Glomerular endothelial cell (primary cell): ENCODE measurements at regions not wholly inside any gene's neighbourhood (a gene's known extent, or its start where the extent isn't known, plus 50 kb on each side); places are given as distances from the start of the nearest gene placed in this dataset.

Source experiments
- DNase-seq: peaks from one replicate; pipeline ENCODE4 v3.0.0-alpha.2; 2011; ENCODE audit warnings: low read depth, low spot score; ENCODE audit errors: extremely low read depth

DNA sequence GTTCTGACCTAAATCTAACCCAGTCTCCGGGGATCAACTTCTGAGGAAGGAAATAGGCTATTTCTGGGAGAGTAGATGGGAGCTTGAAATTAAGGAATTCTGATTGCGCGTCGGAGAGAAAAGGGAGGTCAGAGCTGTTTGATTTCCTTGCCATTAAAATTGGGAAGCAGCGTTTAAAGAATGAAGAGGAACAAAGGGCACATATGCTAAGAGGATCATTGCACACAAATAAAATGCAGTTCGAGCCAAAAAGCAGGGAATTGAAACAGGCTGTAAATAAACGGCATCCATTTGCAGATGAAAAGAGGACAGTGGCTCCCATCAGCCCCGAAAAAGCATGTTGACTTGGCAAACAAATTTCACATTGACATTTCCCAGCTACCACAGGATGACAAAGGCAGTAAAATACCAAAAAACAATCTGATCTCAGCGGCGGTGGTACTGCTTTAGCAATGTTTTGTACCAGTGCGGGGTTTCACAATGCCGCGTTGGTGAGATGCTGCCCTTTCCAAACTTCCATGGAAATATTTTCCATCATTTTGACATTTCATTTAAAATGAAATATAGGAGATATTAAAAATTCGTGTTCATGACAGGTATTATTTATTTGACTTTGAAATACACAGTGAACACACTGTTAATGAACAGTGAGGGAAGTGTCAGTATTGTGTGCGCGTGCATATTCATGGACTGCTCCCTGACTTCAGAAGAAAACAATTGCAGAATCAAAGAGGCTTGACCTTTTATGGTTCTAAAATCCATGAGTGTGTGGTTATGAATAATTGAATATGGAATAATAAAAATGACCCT, 108.8 kb downstream of the SQOR start:
- DNase-seq, result no peak

DNA sequence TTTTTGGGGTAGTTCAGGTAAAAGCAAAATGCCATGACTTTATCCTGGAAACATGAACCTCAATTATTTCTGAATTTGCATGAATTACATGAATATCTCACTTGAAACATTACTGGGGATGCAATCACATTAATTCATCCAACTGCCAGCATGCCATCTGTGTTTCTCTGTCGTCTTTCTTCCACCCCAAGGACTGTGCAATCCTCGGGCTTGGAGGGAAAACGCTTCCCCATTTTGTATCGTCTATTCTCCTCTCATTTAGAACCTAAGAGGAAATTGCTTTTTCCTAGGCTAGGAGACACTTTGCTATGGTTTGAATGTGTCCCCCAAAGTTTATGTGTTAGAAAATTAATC, 109.4 kb downstream of the SQOR start:
- no peak for DNase-seq

DNA sequence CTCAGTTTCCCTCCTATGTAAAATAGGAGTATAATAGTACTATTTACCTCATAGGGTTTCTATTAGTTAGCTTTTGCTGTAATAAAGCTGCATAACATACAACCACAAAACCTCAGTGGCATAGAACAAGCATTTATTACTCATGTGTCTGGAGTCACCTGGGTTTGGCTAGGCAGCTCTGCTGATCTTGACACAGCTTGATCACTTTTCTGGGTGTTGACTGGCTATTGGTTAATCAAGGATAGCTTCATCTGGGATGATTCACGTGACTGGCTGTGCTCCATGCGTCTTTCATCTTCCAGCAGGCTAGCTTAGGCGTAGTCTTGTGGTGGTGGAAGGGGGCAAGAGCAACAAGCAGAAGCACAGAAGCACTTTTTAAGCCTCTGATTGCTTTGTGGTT, 112.6 kb downstream of the SQOR start:
- DNase-seq, result no peak

DNA sequence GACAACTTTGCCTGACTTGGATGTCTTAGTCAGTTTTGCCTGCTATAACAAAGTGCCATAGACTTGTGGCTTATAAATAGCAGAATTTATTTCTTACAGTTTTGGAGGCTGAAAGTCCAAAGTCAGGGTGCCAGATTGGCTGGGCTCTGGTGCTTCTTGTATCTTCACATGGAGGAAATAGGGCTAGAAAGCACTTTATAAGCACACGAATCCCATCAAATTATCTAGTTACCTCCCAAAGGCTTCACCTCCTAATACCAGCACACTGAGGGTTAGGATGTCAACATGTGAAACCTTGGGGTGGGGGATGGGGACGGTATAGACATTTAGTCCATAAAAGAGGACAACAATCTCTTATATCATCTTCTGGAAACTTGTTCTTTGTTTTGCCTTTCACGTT, 116.8 kb downstream of the SQOR start:
- no peak for DNase-seq

DNA sequence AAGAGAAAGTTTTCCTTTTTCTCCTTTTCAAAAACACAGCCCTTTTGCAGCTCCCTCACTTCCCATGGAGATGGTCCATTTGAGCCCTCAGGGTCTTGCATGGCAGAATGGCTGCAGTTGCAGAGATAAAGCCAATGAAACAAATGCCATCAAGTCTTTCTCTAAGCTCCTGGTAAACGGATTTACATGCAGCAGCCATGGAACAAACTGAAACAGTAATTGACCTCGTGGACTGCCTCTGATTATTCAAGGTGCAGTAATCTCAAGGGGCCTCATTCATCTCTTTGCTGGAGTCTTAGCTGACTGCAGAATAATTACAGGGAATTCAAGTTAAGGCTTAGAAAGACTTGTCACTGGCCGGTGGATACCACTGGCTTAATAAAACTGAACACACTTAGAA, 125.1 kb downstream of the SQOR start:
- no peak for DNase-seq

DNA sequence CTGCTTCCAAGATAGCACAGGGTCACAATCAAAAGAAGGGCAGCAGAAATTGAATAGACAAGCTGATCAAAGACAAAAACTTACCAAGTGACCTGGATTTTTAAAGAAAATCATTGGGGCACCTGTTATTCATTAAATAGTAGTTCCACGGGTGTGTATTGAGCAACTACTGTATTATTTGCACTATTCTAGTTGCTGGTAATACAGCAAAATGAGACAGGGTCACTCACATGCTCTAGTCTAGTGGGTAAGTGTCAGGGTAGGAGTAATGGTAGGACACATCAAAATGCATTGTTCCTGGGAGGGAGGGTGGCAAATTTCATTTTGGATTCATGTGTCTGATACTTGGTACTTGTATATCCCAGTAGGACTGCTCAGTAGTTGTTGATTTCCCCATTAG, 127.9 kb downstream of the SQOR start:
- no peak for DNase-seq

DNA sequence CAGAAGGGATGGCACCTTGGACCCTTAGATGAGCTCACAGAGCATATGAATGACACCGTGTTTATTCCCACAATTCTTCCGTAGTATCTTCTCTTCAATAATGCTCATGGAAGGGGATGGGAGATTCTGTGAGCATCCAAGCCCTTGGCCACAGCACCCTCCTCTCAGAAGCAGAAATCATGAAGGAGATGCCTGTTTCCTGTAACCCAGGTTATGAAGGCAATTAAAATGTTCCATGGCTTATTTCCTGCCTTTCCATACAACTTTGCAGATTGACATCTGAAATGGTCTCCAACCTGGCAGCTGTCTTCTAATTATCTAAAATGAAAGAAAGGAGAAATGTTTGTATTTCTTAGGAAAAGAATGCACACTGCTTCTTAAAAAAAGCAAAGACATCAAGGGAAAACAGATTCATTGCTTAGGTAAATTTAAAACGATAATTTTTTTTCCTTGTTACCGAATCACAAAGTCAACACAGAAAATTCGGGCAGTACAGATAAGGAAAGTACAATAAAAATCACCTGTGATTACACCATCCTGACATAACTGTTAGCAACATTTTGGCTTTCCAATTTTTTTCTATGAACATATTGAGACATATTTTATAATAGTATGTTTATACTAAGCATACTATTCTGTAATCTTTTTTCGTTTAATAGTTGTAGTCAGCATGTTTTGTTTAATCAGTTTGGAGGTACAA, 128.5 kb downstream of the SQOR start:
- no peak for DNase-seq

DNA sequence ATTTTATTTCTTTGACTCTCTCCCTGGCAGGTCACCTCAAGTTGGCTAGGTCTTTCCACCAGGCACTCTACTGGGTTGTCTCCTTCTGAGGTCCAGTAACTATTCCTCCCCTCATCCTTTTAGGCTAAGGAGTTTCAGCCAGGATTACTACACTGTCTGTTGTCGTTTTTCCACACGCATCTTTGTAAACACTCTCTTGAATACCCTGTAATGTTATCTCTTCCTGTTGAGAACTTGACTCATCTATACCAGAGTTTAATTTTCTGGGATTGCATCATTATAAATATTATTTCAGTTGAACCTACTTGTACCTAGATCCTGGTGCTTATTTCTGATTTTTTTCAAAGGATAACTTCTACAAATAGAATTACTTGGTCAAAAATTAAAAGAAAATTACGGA, 138.3 kb downstream of the SQOR start:
- DNase-seq, result no peak

DNA sequence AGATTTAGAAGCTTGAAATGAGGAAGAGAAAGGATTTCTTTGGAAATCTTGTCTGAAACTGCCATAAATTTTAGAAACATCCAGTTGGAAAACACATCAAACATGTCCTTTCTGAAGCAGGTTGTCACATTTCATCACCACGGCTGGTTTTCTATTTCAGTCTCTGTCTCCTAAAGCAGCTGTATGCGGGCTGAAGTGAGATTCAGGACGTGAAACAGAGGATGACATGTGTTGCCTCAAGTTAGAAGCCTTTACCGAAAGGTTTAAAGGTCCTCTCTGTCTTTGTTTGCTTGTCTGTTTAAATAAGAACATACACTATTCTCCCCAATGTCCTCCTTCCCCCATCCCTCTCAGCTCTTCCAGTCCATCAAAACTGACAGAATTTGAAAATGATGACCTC, 141.9 kb downstream of the SQOR start:
- DNase-seq, result no peak

DNA sequence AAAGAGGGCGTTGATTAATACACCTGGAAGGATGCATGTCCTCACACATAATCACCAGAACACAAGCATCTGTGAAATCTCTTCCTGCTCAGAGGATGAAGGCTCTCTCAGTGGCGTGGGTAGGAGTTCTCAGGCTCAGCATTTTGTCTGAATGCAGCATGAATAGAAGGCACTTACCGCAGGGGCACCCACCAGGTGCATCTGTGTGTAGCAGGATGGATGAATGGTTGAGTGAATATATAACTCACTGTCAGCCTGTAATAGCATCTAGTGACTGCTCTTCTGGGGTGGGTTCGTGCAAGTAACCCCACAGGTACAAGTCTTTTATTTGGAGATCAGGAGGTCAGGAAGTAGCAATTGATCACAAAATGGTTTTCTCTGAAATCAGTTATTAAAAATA, 143.0 kb downstream of the SQOR start:
- no peak for DNase-seq

DNA sequence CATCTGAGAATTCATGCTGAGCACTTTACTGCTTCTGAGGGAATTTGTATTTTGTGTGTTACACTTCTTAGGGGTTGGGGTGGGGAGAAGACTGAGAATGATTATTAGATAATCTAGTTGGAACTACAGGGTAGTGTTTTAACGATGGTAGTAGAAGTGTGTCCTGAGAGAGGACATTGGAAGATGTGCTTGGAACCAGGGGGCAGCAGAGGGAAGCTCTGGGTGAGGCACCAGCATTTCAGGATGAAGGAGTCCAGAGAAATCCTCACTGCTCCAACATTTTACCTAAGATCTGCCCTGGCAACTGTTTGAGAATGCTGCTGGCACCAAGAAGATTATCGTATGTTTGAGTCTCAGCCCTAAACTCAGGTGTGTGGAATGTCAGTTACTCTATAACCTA, 145.5 kb downstream of the SQOR start:
- no peak for DNase-seq

DNA sequence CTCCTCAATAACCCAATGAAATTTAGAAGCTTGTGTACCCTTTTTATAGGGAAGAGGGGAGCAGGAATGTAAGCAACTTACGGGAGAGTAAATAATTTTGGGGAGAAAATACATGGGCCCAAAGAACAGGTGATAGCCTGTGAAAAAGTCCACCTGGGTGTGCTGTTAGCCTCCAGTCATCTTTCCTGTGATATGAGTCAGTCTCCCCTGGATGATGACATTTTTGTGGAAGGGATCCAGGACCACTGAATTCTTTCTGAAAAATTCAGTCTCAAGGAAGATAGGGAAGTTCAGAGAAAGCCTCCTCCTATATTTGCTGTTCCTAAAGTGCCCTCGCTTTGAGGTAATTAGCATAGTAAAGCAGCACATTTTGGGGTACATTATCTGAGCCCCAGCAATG, 149.8 kb downstream of the SQOR start:
- DNase-seq, result no peak

DNA sequence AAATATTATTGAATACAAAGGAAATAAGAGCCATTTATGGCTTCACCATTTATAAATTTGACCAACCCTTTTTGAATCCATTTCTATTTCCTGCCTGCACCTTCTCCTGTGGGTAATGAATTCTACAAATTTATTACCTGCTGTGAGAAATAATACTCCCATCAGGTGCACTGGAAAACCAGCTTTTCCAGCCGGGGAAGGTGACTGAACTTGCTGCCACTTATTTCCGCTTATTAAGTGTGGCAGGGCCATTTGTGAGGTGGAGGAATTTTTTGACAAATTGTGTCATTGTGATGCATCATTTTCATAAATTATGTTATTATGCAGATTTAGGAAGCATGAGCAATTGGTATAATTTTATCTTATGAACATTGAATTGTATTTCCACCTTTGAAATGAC, 151.1 kb downstream of the SQOR start:
- no peak for DNase-seq

DNA sequence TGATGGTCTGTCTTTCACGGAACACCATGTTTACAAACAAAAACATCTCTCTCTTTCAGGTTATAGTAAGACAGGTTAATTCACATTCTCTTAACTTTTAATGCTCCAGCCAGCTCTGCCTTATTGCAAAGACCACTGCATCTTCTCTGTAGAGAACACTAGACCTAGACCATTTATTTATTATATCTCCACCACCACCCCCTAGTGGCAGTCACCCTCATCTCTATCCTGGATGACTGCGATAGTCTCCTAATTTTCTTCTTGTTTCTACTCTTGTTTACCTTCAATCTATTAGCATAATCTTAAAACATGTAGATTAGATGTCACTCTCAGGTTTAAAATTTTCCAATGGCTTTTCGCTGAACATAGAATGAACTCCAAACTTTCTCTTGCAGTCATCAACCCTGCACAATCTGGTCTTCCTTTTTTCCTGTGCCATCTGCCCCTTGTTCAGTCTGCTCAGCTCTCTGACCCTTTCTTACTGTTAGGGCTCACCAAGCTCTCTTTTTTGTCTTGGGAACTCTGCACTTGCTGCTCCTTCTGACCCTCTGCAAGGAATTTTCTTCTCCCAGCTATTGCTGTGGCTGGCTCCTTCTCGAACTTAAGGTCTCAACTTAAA, 155.6 kb downstream of the SQOR start:
- DNase-seq, result no peak

DNA sequence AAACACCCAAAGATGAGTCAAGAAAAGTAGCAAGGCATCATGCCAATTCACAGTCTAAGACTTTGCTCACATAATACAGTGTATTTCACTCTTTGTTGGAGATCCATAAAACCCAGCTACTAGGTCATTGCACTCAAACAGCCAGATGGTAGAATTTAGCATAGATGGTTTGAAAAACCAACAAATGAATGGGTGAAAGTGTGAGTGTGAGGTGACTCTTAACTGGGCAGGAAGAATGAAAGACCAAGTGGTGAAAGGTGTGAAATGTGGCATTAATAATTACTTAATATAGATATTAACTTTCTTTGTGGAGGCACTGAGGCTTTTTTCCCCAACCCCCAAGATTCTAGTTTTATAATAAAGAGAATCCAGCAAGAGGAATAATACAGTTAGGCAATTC, 159.5 kb downstream of the SQOR start:
- no peak for DNase-seq

DNA sequence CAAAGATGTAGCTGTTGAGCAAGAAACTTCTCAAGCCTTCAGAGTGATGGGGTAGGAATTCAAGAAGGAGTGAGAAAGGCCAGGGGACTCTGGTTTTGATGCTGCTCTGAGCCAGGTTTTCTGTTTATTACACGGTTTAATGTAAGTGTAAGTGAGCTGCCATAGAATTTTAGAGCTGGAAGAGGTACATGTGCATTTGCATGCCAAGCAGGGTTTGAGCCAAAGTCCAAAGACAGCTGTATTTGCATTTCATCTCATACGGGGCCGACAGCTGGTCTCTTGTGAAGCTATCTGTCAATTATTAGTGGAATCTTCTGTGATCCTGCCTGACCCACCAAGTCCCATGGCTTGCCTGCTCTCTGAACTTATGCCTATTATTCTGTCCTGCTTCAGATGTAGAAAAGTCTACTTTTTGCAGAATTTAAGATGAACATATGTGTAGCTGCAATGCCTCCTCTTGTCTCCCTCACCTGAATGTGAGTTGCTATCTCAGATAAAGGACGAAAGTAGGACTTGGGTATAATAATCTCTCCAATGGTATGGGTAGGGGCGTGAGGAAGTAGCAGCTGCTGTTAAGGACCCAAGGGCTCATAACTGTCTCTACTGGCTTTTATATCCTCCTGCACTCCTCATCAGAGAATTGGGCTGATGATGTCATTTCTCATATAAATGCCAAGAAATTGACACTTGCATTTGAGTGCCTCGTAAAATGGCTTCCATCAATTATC, 160.0 kb downstream of the SQOR start:
- no peak for DNase-seq

DNA sequence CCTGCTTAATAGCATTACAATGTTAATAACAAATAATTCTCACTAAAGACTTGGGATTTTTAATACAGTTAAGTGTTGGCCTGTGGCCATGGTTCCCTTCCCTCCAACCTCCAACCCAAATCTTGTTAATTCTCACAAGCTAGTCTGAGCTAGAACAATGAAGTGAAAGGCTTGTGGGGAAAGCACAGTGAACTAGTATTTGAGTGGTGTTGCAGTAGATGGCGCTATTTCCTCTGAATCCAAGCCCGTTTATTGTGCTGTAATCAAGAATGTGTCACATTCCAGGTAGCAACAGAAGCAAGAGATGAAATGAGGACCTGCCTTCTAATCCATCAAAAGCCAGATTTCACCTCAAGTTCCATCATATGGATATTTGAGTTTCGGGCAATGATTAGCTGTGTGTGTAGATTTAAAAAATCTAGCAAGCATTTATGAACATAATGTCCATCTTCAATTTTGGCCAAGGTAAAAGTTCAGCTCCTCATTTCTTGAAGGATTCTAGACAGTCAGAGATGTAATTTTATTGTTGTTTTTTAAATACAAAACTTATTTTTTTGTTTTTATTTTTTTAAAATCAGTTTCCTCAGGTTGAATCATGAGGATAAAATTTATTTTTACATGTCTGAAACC, 160.7 kb downstream of the SQOR start:
- peak; percentile 76 for DNase-seq

DNA sequence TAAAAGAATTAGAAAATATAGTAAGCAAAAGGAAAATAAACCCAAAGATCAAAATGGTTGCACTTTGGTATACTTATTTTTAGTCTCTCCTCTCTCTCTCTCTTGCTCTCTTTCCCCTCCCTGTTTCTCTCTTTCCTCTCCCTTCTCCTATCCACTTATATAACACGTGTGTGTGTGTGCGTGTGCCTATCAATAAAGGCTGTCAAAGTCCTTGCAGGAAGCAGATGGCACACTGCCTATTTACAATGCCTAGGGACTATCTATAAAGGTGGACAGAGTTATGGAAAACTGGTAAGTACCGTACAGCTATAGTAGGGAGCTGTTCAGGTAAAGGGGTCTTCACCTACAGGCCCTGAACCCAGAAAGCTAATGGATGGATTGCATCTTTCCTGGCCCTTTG, 161.6 kb downstream of the SQOR start:
- no peak for DNase-seq

DNA sequence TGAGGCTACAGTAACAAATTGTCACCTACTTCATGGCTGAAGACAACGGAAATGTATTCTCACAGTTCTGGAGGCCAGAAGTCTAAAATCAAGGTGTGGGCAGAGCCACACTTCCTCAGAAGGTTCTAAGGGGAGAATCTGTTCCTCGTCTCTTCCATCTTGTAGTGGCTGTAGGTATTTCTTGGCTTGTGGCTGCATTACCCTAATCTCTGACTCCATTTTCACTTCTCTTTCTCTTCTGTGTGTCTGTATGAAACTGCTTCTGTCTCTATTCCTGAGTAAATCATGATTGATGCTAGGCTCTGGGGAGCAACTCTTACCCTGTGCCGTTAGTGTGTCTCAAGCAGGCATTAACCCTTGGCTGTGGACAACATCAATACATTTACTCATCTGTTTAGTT, 164.7 kb downstream of the SQOR start:
- no peak for DNase-seq

DNA sequence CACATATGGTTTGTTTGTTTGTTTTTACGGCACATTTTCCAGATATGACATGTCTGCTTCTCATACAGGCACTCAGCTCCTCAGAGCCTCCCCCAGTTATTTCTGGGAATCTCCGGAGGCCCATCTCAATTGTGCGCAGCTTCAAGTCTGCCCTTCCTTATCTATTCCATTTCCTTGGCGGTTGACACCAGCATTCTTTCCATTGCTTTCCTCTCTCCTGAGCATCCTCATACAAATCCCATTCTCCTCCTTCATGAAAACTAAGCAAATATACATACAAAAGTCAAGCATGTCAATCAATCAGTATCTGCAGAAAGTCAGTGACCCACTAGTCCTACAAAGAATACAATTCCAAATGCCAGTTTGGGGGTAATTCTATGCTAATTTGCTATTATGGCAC, 166.7 kb downstream of the SQOR start:
- DNase-seq, result no peak

DNA sequence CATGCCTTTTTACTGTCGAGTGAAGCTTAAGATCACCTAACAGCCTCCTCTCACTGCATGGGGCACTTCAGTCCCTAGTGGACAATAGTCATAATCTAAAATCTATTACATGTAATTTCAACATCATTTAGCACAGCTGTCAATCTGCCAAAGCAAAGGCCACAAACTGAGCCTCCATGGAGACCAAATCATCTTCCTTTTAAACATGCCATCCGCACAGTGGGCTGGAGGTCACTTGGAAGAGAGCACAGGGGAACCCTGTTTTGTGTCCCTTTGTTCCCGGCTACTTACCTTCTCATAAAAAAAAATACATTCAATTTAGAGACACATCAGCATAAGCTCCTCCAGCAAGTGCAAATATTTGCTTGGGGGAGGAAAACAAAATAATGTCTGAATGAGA, 167.3 kb downstream of the SQOR start:
- no peak for DNase-seq
